HuH-7.5 (cell line): ENCODE measurements at regions not wholly inside any gene's neighbourhood (a gene's known extent, or its start where the extent isn't known, plus 50 kb on each side); places are given as distances from the start of the nearest gene placed in this dataset.
"Not testable (repeated sequence)": the region's sequence is repeated elsewhere in the genome, so short reads cannot be mapped to it uniquely, and the experiment has no call there.

Source experiments
- DNase-seq: peaks from one replicate; pipeline ENCODE4 v3.0.0; 2011; ENCODE audit warnings: low spot score

- DNase-seq: no peak
These were observed 189.1 kb downstream of the MIS18A start for GRCh38 chr21:32089766-32090165.

GRCh38 chr21:32088471-32088870 lies 190.4 kb downstream of the MIS18A start:
- DNase-seq: no peak

GRCh38 chr21:32087447-32087846 lies 191.4 kb downstream of the MIS18A start:
- DNase-seq: no peak

GRCh38 chr21:32083197-32083596 lies 195.7 kb downstream of the MIS18A start:
- no peak for DNase-seq

- no peak for DNase-seq
These were observed 196.4 kb downstream of the MIS18A start for GRCh38 chr21:32082466-32082865.

GRCh38 chr21:32073593-32073992 lies 200.8 kb downstream of the HUNK start:
- no peak for DNase-seq

GRCh38 chr21:32073190-32073589 lies 200.4 kb downstream of the HUNK start:
- no peak for DNase-seq

- DNase-seq: not testable (repeated sequence)
These were observed 198.8 kb downstream of the HUNK start for GRCh38 chr21:32071620-32072019.

- no peak for DNase-seq
These were observed 198.0 kb downstream of the HUNK start for GRCh38 chr21:32070676-32071330.

- no peak for DNase-seq
These were observed 197.3 kb downstream of the HUNK start for GRCh38 chr21:32070126-32070525.

GRCh38 chr21:32065654-32066053 lies 192.8 kb downstream of the HUNK start:
- no peak for DNase-seq

- DNase-seq: no peak
These were observed 191.6 kb downstream of the HUNK start for GRCh38 chr21:32064281-32064910.

GRCh38 chr21:32062591-32063227 lies 189.9 kb downstream of the HUNK start:
- no peak for DNase-seq

GRCh38 chr21:32061729-32062128 lies 188.9 kb downstream of the HUNK start:
- DNase-seq: no peak

- no peak for DNase-seq
These were observed 184.0 kb downstream of the HUNK start for GRCh38 chr21:32056791-32057190.

GRCh38 chr21:32055305-32055704 lies 182.5 kb downstream of the HUNK start:
- no peak for DNase-seq
